ENCODE measurements at regions not wholly inside any gene's neighbourhood (a gene's known extent, or its start where the extent isn't known, plus 50 kb on each side); places are given as distances from the start of the nearest gene placed in this dataset.

GRCh38 chr11:44380009-44380313 lies 70.0 kb upstream of the ALX4 start:
- Mint-ChIP-seq H3K27me3 (ENCODE audit: unreplicated experiment) (peaks cover 31% of the 10 kb centered on the region), H3K27ac (ENCODE audit: unreplicated experiment) (no peak overlapping the region), H3K9me3 (ENCODE audit: unreplicated experiment) (no peaks in the 10 kb centered on the region), H3K4me3 (ENCODE audit: unreplicated experiment) (no peak overlapping the region), H3K4me1 (ENCODE audit: unreplicated experiment) (no peaks in the 10 kb centered on the region), H3K36me3 (ENCODE audit: unreplicated experiment) (no peaks in the 10 kb centered on the region)
- DNase-seq (ENCODE audit: extremely low spot score, unreplicated experiment): no peak
- no peak for TF ChIP-seq CTCF (IDR thresholded peaks at IDR 0.05)

GRCh38 chr11:44380820-44381219 lies 70.9 kb upstream of the ALX4 start:
- H3K4me3 Mint-ChIP-seq (ENCODE audit: unreplicated experiment): no peak overlapping the region
- no peak for DNase-seq (ENCODE audit: extremely low spot score, unreplicated experiment)
- H3K4me1 Mint-ChIP-seq (ENCODE audit: unreplicated experiment): no peaks in the 10 kb centered on the region
- peaks cover 32% of the 10 kb centered on the region for H3K27me3 Mint-ChIP-seq (ENCODE audit: unreplicated experiment)
- no peak overlapping the region for H3K27ac Mint-ChIP-seq (ENCODE audit: unreplicated experiment)
- H3K9me3 Mint-ChIP-seq (ENCODE audit: unreplicated experiment): no peaks in the 10 kb centered on the region
- no peak for TF ChIP-seq CTCF (IDR thresholded peaks at IDR 0.05)
- no peaks in the 10 kb centered on the region for H3K36me3 Mint-ChIP-seq (ENCODE audit: unreplicated experiment)

DNA sequence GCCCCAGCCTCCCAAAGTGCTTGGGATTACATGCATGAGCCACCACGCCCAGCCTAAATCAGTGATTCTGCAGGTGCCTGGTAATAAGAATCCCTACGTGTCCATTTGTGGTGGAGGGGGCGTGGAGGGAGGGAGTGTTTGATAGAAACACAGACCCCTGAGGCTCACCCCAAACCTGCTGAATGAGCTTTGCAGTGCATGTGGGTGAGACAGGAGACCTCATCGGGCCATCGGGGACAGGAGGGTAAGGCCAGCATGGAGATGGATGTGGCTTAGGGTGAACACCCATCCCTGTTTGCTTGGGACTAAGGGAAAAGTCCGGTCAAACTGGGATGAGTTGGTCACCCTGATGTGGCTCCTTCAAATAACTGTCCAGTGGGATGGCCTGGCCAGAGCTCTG lies 71.3 kb upstream of the ALX4 start:
- no peak overlapping the region for H3K4me3 Mint-ChIP-seq (ENCODE audit: unreplicated experiment)
- H3K9me3 Mint-ChIP-seq (ENCODE audit: unreplicated experiment): no peaks in the 10 kb centered on the region
- no peaks in the 10 kb centered on the region for H3K36me3 Mint-ChIP-seq (ENCODE audit: unreplicated experiment)
- peaks cover 36% of the 10 kb centered on the region for H3K27me3 Mint-ChIP-seq (ENCODE audit: unreplicated experiment)
- no peak for DNase-seq (ENCODE audit: extremely low spot score, unreplicated experiment)
- no peaks in the 10 kb centered on the region for H3K4me1 Mint-ChIP-seq (ENCODE audit: unreplicated experiment)
- TF ChIP-seq CTCF (IDR thresholded peaks at IDR 0.05): no peak
- H3K27ac Mint-ChIP-seq (ENCODE audit: unreplicated experiment): no peak overlapping the region

- Mint-ChIP-seq H3K36me3 (ENCODE audit: unreplicated experiment) (no peaks in the 10 kb centered on the region), H3K27me3 (ENCODE audit: unreplicated experiment) (peaks cover 42% of the 10 kb centered on the region), H3K27ac (ENCODE audit: unreplicated experiment) (no peak overlapping the region), H3K9me3 (ENCODE audit: unreplicated experiment) (no peaks in the 10 kb centered on the region), H3K4me3 (ENCODE audit: unreplicated experiment) (no peak overlapping the region), H3K4me1 (ENCODE audit: unreplicated experiment) (no peaks in the 10 kb centered on the region)
- DNase-seq (ENCODE audit: extremely low spot score, unreplicated experiment): no peak
- TF ChIP-seq CTCF (IDR thresholded peaks at IDR 0.05): no peak
Measured at GRCh38 chr11:44382118-44382517, 72.2 kb upstream of the ALX4 start.

GRCh38 chr11:44382656-44383240 lies 72.8 kb upstream of the ALX4 start:
- Mint-ChIP-seq H3K9me3 (ENCODE audit: unreplicated experiment) (no peaks in the 10 kb centered on the region), H3K27ac (ENCODE audit: unreplicated experiment) (no peak overlapping the region), H3K36me3 (ENCODE audit: unreplicated experiment) (no peaks in the 10 kb centered on the region), H3K27me3 (ENCODE audit: unreplicated experiment) (peaks cover 48% of the 10 kb centered on the region), H3K4me3 (ENCODE audit: unreplicated experiment) (no peak overlapping the region), H3K4me1 (ENCODE audit: unreplicated experiment) (no peaks in the 10 kb centered on the region)
- DNase-seq (ENCODE audit: extremely low spot score, unreplicated experiment): no peak
- no peak for TF ChIP-seq CTCF (IDR thresholded peaks at IDR 0.05)
